ENCODE measurements at regions not wholly inside any gene's neighbourhood (a gene's known extent, or its start where the extent isn't known, plus 50 kb on each side); places are given as distances from the start of the nearest gene placed in this dataset.

DNA sequence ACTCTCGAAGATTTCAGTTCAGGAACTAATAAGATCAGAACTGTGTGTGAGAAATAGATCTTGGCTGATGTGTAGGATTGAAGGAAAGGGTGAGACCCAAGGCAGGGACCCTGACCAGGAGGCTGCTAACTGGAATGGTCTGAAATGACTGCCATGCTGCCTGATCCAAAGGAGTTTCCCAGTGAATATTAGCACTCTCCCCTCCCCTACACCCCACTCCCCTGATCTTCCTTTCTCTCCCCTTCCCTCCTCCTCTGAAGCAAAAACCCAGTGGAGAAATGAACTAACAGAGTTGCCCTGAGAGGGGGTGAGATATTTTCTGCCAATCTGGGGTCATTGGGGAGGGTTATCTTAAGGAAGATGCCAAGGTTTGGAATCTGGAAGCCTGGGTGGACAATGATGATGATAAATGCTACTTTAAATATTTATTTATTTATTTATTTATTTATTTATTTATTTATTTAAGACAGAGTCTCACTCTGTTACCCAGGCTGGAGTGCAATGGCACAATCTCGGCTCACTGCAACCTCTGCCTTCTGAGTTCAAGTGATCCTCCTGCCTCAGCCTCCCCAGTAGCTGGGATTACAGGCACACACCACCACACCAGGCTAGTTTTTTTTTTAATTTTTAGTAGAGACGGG lies 371.0 kb upstream of the CHD6 start:
- Histone ChIP-seq H3K4me1 (ENCODE audit: control insufficient read depth in 5 of 5, insufficient read depth in 5 of 5, low read length in 5 of 5) (no peaks in the 10 kb centered on the region), H3K4me3 (no peak overlapping the region), H3K27ac (ENCODE audit: low read depth in 1 of 2, low read length in 1 of 2) (no peak overlapping the region), H3K36me3 (ENCODE audit: control insufficient read depth in 4 of 4, insufficient read depth in 4 of 4, low read length in 4 of 4) (no peaks in the 10 kb centered on the region), H3K9me3 (ENCODE audit: control insufficient read depth in 4 of 4, insufficient read depth in 3 of 4, low read length in 3 of 4) (peaks cover 0 to 3% (median under 1%) of the 10 kb centered on the region in 4 donors), H3K9ac (ENCODE audit: insufficient read depth in 1 of 2, low read length in 2 of 2) (no peak overlapping the region), H3K27me3 (ENCODE audit: control insufficient read depth in 3 of 3, insufficient read depth in 3 of 3, low read length in 2 of 3) (peaks cover 0 to 3% (median 2%) of the 10 kb centered on the region in 3 donors)
- TF ChIP-seq, protein P1, sequence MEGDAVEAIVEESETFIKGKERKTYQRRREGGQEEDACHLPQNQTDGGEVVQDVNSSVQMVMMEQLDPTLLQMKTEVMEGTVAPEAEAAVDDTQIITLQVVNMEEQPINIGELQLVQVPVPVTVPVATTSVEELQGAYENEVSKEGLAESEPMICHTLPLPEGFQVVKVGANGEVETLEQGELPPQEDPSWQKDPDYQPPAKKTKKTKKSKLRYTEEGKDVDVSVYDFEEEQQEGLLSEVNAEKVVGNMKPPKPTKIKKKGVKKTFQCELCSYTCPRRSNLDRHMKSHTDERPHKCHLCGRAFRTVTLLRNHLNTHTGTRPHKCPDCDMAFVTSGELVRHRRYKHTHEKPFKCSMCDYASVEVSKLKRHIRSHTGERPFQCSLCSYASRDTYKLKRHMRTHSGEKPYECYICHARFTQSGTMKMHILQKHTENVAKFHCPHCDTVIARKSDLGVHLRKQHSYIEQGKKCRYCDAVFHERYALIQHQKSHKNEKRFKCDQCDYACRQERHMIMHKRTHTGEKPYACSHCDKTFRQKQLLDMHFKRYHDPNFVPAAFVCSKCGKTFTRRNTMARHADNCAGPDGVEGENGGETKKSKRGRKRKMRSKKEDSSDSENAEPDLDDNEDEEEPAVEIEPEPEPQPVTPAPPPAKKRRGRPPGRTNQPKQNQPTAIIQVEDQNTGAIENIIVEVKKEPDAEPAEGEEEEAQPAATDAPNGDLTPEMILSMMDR (IDR thresholded peaks at IDR 0.05; ENCODE audit: control extremely low read depth, extremely low read depth) = no peak
- DNase-seq (no peak), ATAC-seq (ENCODE audit: insufficient read depth, low FRiP score) (no peak)
- 80 to 93% methylated on average over 3 of the region's 3 CpGs for WGBS, 2 donors

DNA sequence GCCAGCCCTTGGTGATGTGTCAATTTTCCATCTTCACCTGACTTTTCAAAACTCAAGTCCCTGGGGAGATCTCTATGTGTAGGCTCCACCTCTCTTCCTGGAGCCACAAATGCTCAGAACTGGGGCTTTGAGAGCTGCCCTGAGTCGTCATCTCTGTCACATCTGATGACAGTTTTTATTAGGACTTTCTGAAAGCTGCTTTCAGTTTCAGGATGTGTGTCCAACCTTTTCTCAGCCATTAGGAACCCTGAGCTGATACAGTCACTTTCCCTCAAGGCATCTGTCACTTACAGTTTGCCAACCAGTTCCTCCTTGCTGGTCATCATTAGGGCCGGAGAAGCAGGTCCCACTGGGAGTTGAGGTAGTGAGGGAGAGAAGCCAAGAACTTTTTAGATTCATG lies 365.9 kb upstream of the CHD6 start:
- WGBS, 2 donors = 70 to 90% methylated on average over 2 of the region's 2 CpGs
- ATAC-seq (ENCODE audit: insufficient read depth, low FRiP score) = no peak
- no peak overlapping the region for H3K27ac ChIP-seq (ENCODE audit: low read depth in 1 of 2, low read length in 1 of 2)
- H3K4me3 ChIP-seq = no peak overlapping the region
- H3K36me3 ChIP-seq (ENCODE audit: control insufficient read depth in 4 of 4, insufficient read depth in 4 of 4, low read length in 4 of 4) = no peaks in the 10 kb centered on the region
- no peaks in the 10 kb centered on the region for H3K27me3 ChIP-seq (ENCODE audit: control insufficient read depth in 3 of 3, insufficient read depth in 3 of 3, low read length in 2 of 3)
- peaks cover 0 to 5% (median under 1%) of the 10 kb centered on the region in 4 donors for H3K9me3 ChIP-seq (ENCODE audit: control insufficient read depth in 4 of 4, insufficient read depth in 3 of 4, low read length in 3 of 4)
- no peak for DNase-seq
- no peak overlapping the region for H3K9ac ChIP-seq (ENCODE audit: insufficient read depth in 1 of 2, low read length in 2 of 2)
- H3K4me1 ChIP-seq (ENCODE audit: control insufficient read depth in 5 of 5, insufficient read depth in 5 of 5, low read length in 5 of 5) = no peaks in the 10 kb centered on the region
- TF ChIP-seq, protein P1 (IDR thresholded peaks at IDR 0.05; ENCODE audit: control extremely low read depth, extremely low read depth) = no peak

DNA sequence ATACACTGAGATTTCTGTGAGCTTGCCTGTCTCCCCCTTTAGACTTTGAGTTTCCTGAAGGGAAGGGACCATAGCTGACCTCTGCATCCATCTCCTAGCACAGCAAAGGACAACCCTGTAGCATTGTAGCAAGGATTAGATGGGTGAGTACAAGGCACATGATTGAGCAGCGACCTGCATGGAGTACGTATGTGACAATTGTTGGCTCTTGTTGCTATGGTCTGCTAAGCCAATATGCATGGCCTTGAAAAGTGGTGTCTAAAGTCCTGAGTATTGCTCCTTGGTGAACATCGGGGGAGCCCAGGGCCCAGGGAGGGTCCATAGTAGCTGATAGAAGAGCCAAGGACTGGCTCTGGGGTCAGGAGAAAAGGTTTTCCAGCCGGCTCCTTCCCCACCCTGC lies 365.0 kb upstream of the CHD6 start:
- Histone ChIP-seq H3K27ac (ENCODE audit: low read depth in 1 of 2, low read length in 1 of 2) (no peak overlapping the region), H3K36me3 (ENCODE audit: control insufficient read depth in 4 of 4, insufficient read depth in 4 of 4, low read length in 4 of 4) (no peaks in the 10 kb centered on the region), H3K9me3 (ENCODE audit: control insufficient read depth in 4 of 4, insufficient read depth in 3 of 4, low read length in 3 of 4) (peaks cover 0 to 5% (median under 1%) of the 10 kb centered on the region in 4 donors), H3K27me3 (ENCODE audit: control insufficient read depth in 3 of 3, insufficient read depth in 3 of 3, low read length in 2 of 3) (no peaks in the 10 kb centered on the region), H3K4me3 (no peak overlapping the region), H3K4me1 (ENCODE audit: control insufficient read depth in 5 of 5, insufficient read depth in 5 of 5, low read length in 5 of 5) (no peaks in the 10 kb centered on the region), H3K9ac (ENCODE audit: insufficient read depth in 1 of 2, low read length in 2 of 2) (no peak overlapping the region)
- no peak for ATAC-seq (ENCODE audit: insufficient read depth, low FRiP score)
- TF ChIP-seq, protein P1 (IDR thresholded peaks at IDR 0.05; ENCODE audit: control extremely low read depth, extremely low read depth) = no peak
- DNase-seq = no peak
- WGBS, 2 donors = 55 to 63% methylated on average over 4 of the region's 4 CpGs

DNA sequence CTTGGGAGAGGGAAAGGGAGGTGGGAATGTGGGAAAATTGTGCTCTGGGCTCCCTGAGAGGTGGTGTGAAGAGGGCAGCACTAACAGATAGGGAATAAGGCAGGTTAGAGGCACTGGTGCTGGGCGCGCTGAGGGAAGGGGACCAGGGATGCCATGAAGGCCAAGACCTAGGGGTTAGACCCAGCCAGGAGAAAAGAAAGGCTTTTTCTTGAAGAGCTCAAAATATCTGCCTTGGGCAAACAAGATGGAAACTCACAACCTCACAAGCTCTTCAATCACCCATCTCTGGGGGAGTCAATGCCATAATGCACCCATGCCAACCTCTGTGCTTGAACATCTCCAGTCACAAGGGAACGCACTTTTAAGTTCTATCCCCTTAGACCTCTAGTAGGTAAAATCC lies 363.6 kb upstream of the CHD6 start:
- no peaks in the 10 kb centered on the region for H3K27me3 ChIP-seq (ENCODE audit: control insufficient read depth in 3 of 3, insufficient read depth in 3 of 3, low read length in 2 of 3)
- no peak overlapping the region for H3K27ac ChIP-seq (ENCODE audit: low read depth in 1 of 2, low read length in 1 of 2)
- ATAC-seq (ENCODE audit: insufficient read depth, low FRiP score) (no peak), DNase-seq (no peak)
- peaks cover 0 to 5% (median under 1%) of the 10 kb centered on the region in 4 donors for H3K9me3 ChIP-seq (ENCODE audit: control insufficient read depth in 4 of 4, insufficient read depth in 3 of 4, low read length in 3 of 4)
- H3K9ac ChIP-seq (ENCODE audit: insufficient read depth in 1 of 2, low read length in 2 of 2) = no peak overlapping the region
- no peaks in the 10 kb centered on the region for H3K36me3 ChIP-seq (ENCODE audit: control insufficient read depth in 4 of 4, insufficient read depth in 4 of 4, low read length in 4 of 4)
- H3K4me1 ChIP-seq (ENCODE audit: control insufficient read depth in 5 of 5, insufficient read depth in 5 of 5, low read length in 5 of 5) = no peaks in the 10 kb centered on the region
- WGBS, 2 donors = 98 to 100% methylated on average over 3 of the region's 3 CpGs
- TF ChIP-seq, protein P1 (IDR thresholded peaks at IDR 0.05; ENCODE audit: control extremely low read depth, extremely low read depth) = no peak
- H3K4me3 ChIP-seq = no peak overlapping the region

Data from lung (tissue), 11 donors.